Body of pancreas (tissue), 4 donors: ENCODE measurements at regions not wholly inside any gene's neighbourhood (a gene's known extent, or its start where the extent isn't known, plus 50 kb on each side); places are given as distances from the start of the nearest gene placed in this dataset.
"Not testable (repeated sequence)": the region's sequence is repeated elsewhere in the genome, so short reads cannot be mapped to it uniquely, and the experiment has no call there.

Experiments used
- ATAC-seq: fragments of 150-250 bp; one replicate; pipeline ENCODE4 v1.9.1; 2016
- DNase-seq, 4 donors: peaks; one replicate each; pipeline ENCODE4 v3.0.0-alpha.2; 2019
- H3K27ac ChIP-seq, 4 donors: fragments of 200-600 bp; sonication (generic); 1 replicate in 3 of 4; 2 replicates in 1 of 4; pipeline versions ENCODE4 v1.5.1 to v1.6.1; 2016 to 2019; ENCODE audit warnings: mild to moderate bottlenecking in 1 of 4, mixed read lengths in 1 of 4, moderate library complexity in 1 of 4
- H3K27me3 ChIP-seq, 2 donors: fragments of 200-600 bp; sonication (generic); one replicate each; pipeline ENCODE4 v1.6.0; 2016; ENCODE audit warnings: mild to moderate bottlenecking in 1 of 2
- H3K36me3 ChIP-seq, 2 donors: fragments of 200-600 bp; sonication (generic); replicated peaks in 1 of 2; 2 replicates each; pipeline ENCODE4 v1.5.1; 2016; ENCODE audit warnings: low read depth in 2 of 2; ENCODE audit not compliant: insufficient read depth in 1 of 2
- H3K4me1 ChIP-seq: fragments of 200-600 bp; sonication (generic); one replicate; pipeline ENCODE4 v1.6.0; 2016
- H3K4me3 ChIP-seq, 2 donors: fragments of 200-600 bp; sonication (generic); 1 replicate in 1 of 2; 2 replicates in 1 of 2; pipeline ENCODE4 v1.5.1; 2016 to 2019
- H3K9me3 ChIP-seq, 3 donors: fragments of 200-600 bp; sonication (generic); 1 replicate in 2 of 3; 2 replicates in 1 of 3; pipeline ENCODE4 v1.5.1; 2016
- CTCF ChIP-seq, 7 experiments: fragments of 450-650 bp in 4 of 7; fragments of 200-600 bp in 3 of 7; sonication (generic) in 3 of 7; IDR thresholded peaks; one replicate each; pipeline ENCODE4 v1.5.1; 2016 to 2019; ENCODE audit warnings: antibody characterized with exemption in 7 of 7
- POLR2A ChIP-seq, 3 donors: fragments of 450-650 bp; IDR thresholded peaks; one replicate each; pipeline ENCODE4 v1.6.1; 2016; ENCODE audit warnings: antibody characterized with exemption in 3 of 3, mild to moderate bottlenecking in 2 of 3
- WGBS, 2 donors: methylation state at CpG; one replicate each; pipeline ENCODE4 v1.1.5; 2017; 5-methylcytosine and 5-hydroxymethylcytosine counted together
- intact Hi-C: fragments of 100-400 bp; cut with DNase I; formaldehyde crosslinking; loops from one replicate; pipeline ENCODE4 v1.15.1; 2023

- no peak for DNase-seq
- intact Hi-C loops, result no loop called here
These were observed 192.3 kb downstream of the GJA1 start for GRCh38 chr6:121627761-121628160.

GRCh38 chr6:121630716-121631115 lies 195.3 kb downstream of the GJA1 start:
- ATAC-seq, result no peak
- DNase-seq, result no peak
- Histone ChIP-seq H3K27me3 (no peaks in the 10 kb centered on the region), H3K4me3 (no peak overlapping the region), H3K9me3 (no peaks in the 10 kb centered on the region), H3K4me1 (no peaks in the 10 kb centered on the region), H3K27ac (no peak overlapping the region), H3K36me3 (no peaks in the 10 kb centered on the region)
- no peak for TF ChIP-seq POLR2A (IDR thresholded peaks at IDR 0.05)
- TF ChIP-seq CTCF (IDR thresholded peaks at IDR 0.05), result no peak
- intact Hi-C loops, result no loop called here

More at GRCh38 chr6:121627761-121628160, 192.3 kb downstream of the GJA1 start:
- no peak overlapping the region for H3K27ac ChIP-seq
- WGBS, 2 donors, result 40 to 50% methylated on average over 1 to 2 of the region's 2 CpGs
- H3K9me3 ChIP-seq, result no peaks in the 10 kb centered on the region
- TF ChIP-seq CTCF (IDR thresholded peaks at IDR 0.05), result no peak
- TF ChIP-seq POLR2A (IDR thresholded peaks at IDR 0.05), result no peak
- no peaks in the 10 kb centered on the region for H3K36me3 ChIP-seq
- H3K27me3 ChIP-seq, result no peaks in the 10 kb centered on the region
- H3K4me3 ChIP-seq, result no peak overlapping the region
- H3K4me1 ChIP-seq, result no peaks in the 10 kb centered on the region
- no peak for ATAC-seq

GRCh38 chr6:121631752-121632151 lies 196.3 kb downstream of the GJA1 start:
- ATAC-seq, intact Hi-C loops, DNase-seq, H3K9me3 ChIP-seq, H3K27ac ChIP-seq, H3K27me3 ChIP-seq, H3K36me3 ChIP-seq, H3K4me3 ChIP-seq, H3K4me1 ChIP-seq: not testable (repeated sequence)

- Histone ChIP-seq H3K36me3 (no peaks in the 10 kb centered on the region), H3K27me3 (no peaks in the 10 kb centered on the region), H3K4me1 (no peaks in the 10 kb centered on the region), H3K4me3 (no peak overlapping the region), H3K9me3 (no peaks in the 10 kb centered on the region), H3K27ac (no peak overlapping the region)
- DNase-seq, result no peak
- no peak for TF ChIP-seq CTCF (IDR thresholded peaks at IDR 0.05)
- TF ChIP-seq POLR2A (IDR thresholded peaks at IDR 0.05), result no peak
- intact Hi-C loops, result no loop called here
- no peak for ATAC-seq
These were observed 197.9 kb downstream of the GJA1 start for GRCh38 chr6:121633309-121633708.

- ATAC-seq, H3K4me3 ChIP-seq, H3K36me3 ChIP-seq, H3K27ac ChIP-seq, H3K27me3 ChIP-seq, DNase-seq, H3K4me1 ChIP-seq, H3K9me3 ChIP-seq, intact Hi-C loops: not testable (repeated sequence)
- 49 to 56% methylated on average over 2 of the region's 2 CpGs for whole genome bisulfite sequencing, 2 donors
These were observed 199.1 kb downstream of the GJA1 start for GRCh38 chr6:121634586-121634985.

- Histone ChIP-seq H3K4me3 (no peak overlapping the region), H3K4me1 (no peaks in the 10 kb centered on the region), H3K36me3 (no peaks in the 10 kb centered on the region), H3K27me3 (no peaks in the 10 kb centered on the region), H3K27ac (no peak overlapping the region), H3K9me3 (no peaks in the 10 kb centered on the region)
- WGBS, 2 donors, result 81 to 85% methylated on average over 2 of the region's 2 CpGs
- no peak for TF ChIP-seq POLR2A (IDR thresholded peaks at IDR 0.05)
- TF ChIP-seq CTCF (IDR thresholded peaks at IDR 0.05), result no peak
- ATAC-seq, result no peak
- intact Hi-C loops, result no loop called here
- DNase-seq, result no peak
These were observed 199.9 kb downstream of the GJA1 start for GRCh38 chr6:121635355-121635754.

- H3K27me3 ChIP-seq, DNase-seq, ATAC-seq, H3K27ac ChIP-seq, H3K36me3 ChIP-seq, intact Hi-C loops, H3K4me1 ChIP-seq, H3K9me3 ChIP-seq, H3K4me3 ChIP-seq: not testable (repeated sequence)
- 53 to 56% methylated on average over 2 of the region's 2 CpGs for WGBS, 2 donors
These were observed 200.8 kb downstream of the GJA1 start for GRCh38 chr6:121636217-121636616.
